ENCODE measurements at regions not wholly inside any gene's neighbourhood (a gene's known extent, or its start where the extent isn't known, plus 50 kb on each side); places are given as distances from the start of the nearest gene placed in this dataset.

DNA sequence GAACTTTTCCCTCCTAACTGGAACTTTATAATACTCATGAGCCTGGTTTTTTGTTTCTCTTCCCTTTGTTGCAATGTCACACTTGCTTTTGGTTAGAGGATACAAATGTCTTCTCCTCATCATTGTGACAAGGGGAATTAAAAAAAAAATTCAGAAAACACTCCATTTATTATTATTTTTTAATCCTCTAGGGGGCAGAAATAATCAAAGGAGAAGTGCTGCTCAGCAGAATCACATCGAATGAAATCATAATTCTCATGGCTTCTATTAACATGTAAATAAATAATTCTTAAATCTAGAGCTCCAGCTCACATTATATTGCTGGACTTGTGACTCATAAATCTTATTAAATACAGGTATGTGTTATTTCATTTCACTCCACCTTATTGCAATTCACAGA is 273.8 kb downstream of the TRIB2 start:
- BruUV-seq (replicated peaks) = no TSS peak
- ChIA-PET CTCF (ENCODE audit: unreplicated experiment) (interaction anchor here (0.5 kb wide), 1 partner anchor 42 kb away, joined by 3 read pairs; no protein-coding TSS in a partner anchor), POLR2A (no interaction called here)
- no peak for DNase-seq (ENCODE audit: low spot score)
- H3K9me2 ChIP-seq (ENCODE audit: insufficient read depth, low read length) = no peaks in the 10 kb centered on the region
- no peak overlapping the region for H2AFZ ChIP-seq (ENCODE audit: low read length)
- H3K27ac ChIP-seq (ENCODE audit: low read depth, low read length, poor library complexity, severe bottlenecking) = no peak overlapping the region
- no peaks in the 10 kb centered on the region for H3K4me1 ChIP-seq (ENCODE audit: insufficient read depth, low read length, poor library complexity, severe bottlenecking)
- no peak overlapping the region for H3K4me3 ChIP-seq (ENCODE audit: low read depth, low read length, poor library complexity, severe bottlenecking)
- H3K79me2 ChIP-seq (ENCODE audit: insufficient read depth, low read depth, low read length) = no peaks in the 10 kb centered on the region
- H3K4me2 ChIP-seq (ENCODE audit: low read length) = no peak overlapping the region
- H4K20me1 ChIP-seq (ENCODE audit: insufficient read depth, low read length) = no peaks in the 10 kb centered on the region
- intact Hi-C loops (cut with micrococcal nuclease; ENCODE audit: unreplicated experiment) = no loop called here
- H3K9me3 ChIP-seq (ENCODE audit: low read length) = no peaks in the 10 kb centered on the region
- H3K36me3 ChIP-seq (ENCODE audit: insufficient read depth, low read length) = no peaks in the 10 kb centered on the region
- TF ChIP-seq EZH2phosphoT487 (IDR thresholded peaks at IDR 0.05; ENCODE audit: borderline replicate concordance, low read depth, low read length) = no peak
- TF ChIP-seq, protein P1, sequence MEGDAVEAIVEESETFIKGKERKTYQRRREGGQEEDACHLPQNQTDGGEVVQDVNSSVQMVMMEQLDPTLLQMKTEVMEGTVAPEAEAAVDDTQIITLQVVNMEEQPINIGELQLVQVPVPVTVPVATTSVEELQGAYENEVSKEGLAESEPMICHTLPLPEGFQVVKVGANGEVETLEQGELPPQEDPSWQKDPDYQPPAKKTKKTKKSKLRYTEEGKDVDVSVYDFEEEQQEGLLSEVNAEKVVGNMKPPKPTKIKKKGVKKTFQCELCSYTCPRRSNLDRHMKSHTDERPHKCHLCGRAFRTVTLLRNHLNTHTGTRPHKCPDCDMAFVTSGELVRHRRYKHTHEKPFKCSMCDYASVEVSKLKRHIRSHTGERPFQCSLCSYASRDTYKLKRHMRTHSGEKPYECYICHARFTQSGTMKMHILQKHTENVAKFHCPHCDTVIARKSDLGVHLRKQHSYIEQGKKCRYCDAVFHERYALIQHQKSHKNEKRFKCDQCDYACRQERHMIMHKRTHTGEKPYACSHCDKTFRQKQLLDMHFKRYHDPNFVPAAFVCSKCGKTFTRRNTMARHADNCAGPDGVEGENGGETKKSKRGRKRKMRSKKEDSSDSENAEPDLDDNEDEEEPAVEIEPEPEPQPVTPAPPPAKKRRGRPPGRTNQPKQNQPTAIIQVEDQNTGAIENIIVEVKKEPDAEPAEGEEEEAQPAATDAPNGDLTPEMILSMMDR (conservative IDR thresholded peaks at IDR 0.05; ENCODE audit: low read length) = peak; percentile 75

- Histone ChIP-seq H3K9me2 (ENCODE audit: insufficient read depth, low read length) (no peaks in the 10 kb centered on the region), H2AFZ (ENCODE audit: low read length) (no peak overlapping the region), H3K9me3 (ENCODE audit: low read length) (no peaks in the 10 kb centered on the region), H3K79me2 (ENCODE audit: insufficient read depth, low read depth, low read length) (no peaks in the 10 kb centered on the region), H3K4me1 (ENCODE audit: insufficient read depth, low read length, poor library complexity, severe bottlenecking) (no peaks in the 10 kb centered on the region), H3K27ac (ENCODE audit: low read depth, low read length, poor library complexity, severe bottlenecking) (no peak overlapping the region), H3K4me2 (ENCODE audit: low read length) (no peak overlapping the region), H3K4me3 (ENCODE audit: low read depth, low read length, poor library complexity, severe bottlenecking) (no peak overlapping the region), H4K20me1 (ENCODE audit: insufficient read depth, low read length) (no peaks in the 10 kb centered on the region), H3K36me3 (ENCODE audit: insufficient read depth, low read length) (no peaks in the 10 kb centered on the region)
- no peak for DNase-seq (ENCODE audit: low spot score)
- ChIA-PET POLR2A (no interaction called here), CTCF (ENCODE audit: unreplicated experiment) (interaction anchor here (1.0 kb wide), 1 partner anchor 9 kb away, joined by 3 read pairs; no protein-coding TSS in a partner anchor)
- TF ChIP-seq, protein P1 (conservative IDR thresholded peaks at IDR 0.05; ENCODE audit: low read length) = no peak
- TF ChIP-seq EZH2phosphoT487 (IDR thresholded peaks at IDR 0.05; ENCODE audit: borderline replicate concordance, low read depth, low read length) = no peak
- intact Hi-C loops (cut with micrococcal nuclease; ENCODE audit: unreplicated experiment) = no loop called here
- no TSS peak for BruUV-seq (replicated peaks)
Observed at GRCh38 chr2:12998685-12999084, 281.9 kb downstream of the TRIB2 start.

DNA sequence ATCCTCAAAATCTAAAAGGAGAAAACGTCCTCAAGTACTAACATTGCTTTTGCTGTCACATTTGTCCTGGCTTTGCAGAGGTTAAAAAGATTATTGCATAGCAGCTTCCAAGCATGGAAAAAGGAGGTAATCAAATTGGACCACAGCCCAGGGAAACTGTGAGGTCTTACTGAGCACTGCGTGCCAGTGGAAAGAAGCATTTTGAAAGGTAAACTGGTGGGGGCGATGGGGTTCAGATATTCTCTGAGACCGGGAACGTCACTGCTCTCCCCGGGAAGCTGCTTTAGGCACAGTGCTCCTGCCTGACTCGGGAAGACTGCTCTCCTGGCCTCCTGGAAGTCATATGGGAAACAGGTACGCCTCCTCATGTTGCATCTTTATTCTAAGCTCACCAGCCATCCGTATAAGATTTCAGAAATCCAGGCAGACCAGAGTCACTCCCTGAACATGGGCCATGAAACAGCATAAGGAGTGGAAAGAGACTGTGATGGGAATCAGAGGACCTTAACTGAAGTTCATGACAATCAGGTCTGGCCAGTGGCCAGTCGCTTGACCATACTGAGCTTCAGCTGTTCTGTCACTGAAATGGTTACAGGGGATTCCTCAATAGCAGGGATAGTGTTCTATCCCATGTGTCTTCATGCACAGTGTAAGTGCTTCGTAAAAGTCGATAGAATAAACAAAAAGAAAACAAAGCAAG is 284.1 kb downstream of the TRIB2 start:
- no peak overlapping the region for H3K4me2 ChIP-seq (ENCODE audit: low read length)
- H3K9me3 ChIP-seq (ENCODE audit: low read length) = no peaks in the 10 kb centered on the region
- H4K20me1 ChIP-seq (ENCODE audit: insufficient read depth, low read length) = no peaks in the 10 kb centered on the region
- no peaks in the 10 kb centered on the region for H3K4me1 ChIP-seq (ENCODE audit: insufficient read depth, low read length, poor library complexity, severe bottlenecking)
- no TSS peak for BruUV-seq (replicated peaks)
- intact Hi-C loops (cut with micrococcal nuclease; ENCODE audit: unreplicated experiment) = loop anchor here (10.0 kb wide), 1 partner anchor 1306 kb away; no protein-coding TSS in a partner anchor
- no peaks in the 10 kb centered on the region for H3K9me2 ChIP-seq (ENCODE audit: insufficient read depth, low read length)
- H2AFZ ChIP-seq (ENCODE audit: low read length) = no peak overlapping the region
- H3K36me3 ChIP-seq (ENCODE audit: insufficient read depth, low read length) = no peaks in the 10 kb centered on the region
- no peak overlapping the region for H3K27ac ChIP-seq (ENCODE audit: low read depth, low read length, poor library complexity, severe bottlenecking)
- no peak for DNase-seq (ENCODE audit: low spot score)
- POLR2A ChIA-PET = interaction anchor here (0.5 to 0.7 kb wide), 3 partner anchors 226 to 484 kb away, joined by 3 to 4 read pairs (median 3); no protein-coding TSS in a partner anchor
- no peak overlapping the region for H3K4me3 ChIP-seq (ENCODE audit: low read depth, low read length, poor library complexity, severe bottlenecking)
- TF ChIP-seq EZH2phosphoT487 (IDR thresholded peaks at IDR 0.05; ENCODE audit: borderline replicate concordance, low read depth, low read length) = no peak
- TF ChIP-seq, protein P1 (conservative IDR thresholded peaks at IDR 0.05; ENCODE audit: low read length) = no peak
- CTCF ChIA-PET (ENCODE audit: unreplicated experiment) = no interaction called here
- no peaks in the 10 kb centered on the region for H3K79me2 ChIP-seq (ENCODE audit: insufficient read depth, low read depth, low read length)
